Common myeloid progenitor, CD34-positive (primary cell): ENCODE measurements at regions not wholly inside any gene's neighbourhood (a gene's known extent, or its start where the extent isn't known, plus 50 kb on each side); places are given as distances from the start of the nearest gene placed in this dataset.

ENCODE experiments used
- CTCF ChIA-PET: fragments of 350-600 bp; sonication (Branson Sonifier 250); formaldehyde crosslinking; loops from one replicate; lab custom pipeline; 2021; ENCODE audit warnings: antibody characterized with exemption; lab: Charles Lee
- POLR2A ChIA-PET: fragments of 350-600 bp; sonication (Branson Sonifier 250); formaldehyde crosslinking; loops from one replicate; lab custom pipeline; 2021; ENCODE audit warnings: antibody characterized with exemption; lab: Charles Lee
- DNase-seq, 3 donors: peaks; one replicate each; pipeline versions ENCODE4 v3.0.0 to v3.0.0-alpha.2; 2013
- H3K27ac ChIP-seq, 2 experiments: 1 replicate in 1 of 2; 2 replicates in 1 of 2; pipeline ENCODE4 v1.7.0; 2013; ENCODE audit warnings: inconsistent platforms in 2 of 2, low read length in 2 of 2, mild to moderate bottlenecking in 2 of 2, low read depth in 1 of 2, moderate library complexity in 1 of 2; ENCODE audit not compliant: severe bottlenecking in 2 of 2, insufficient read depth in 1 of 2, poor library complexity in 1 of 2
- H3K27me3 ChIP-seq, 5 experiments: replicated peaks in 2 of 5; 1 replicate in 3 of 5; 2 replicates in 2 of 5; pipeline versions ENCODE4 v1.6.1 to v1.7.0; 2013; ENCODE audit warnings: low read length in 4 of 5, mild to moderate bottlenecking in 2 of 5, moderate library complexity in 2 of 5, inconsistent platforms in 1 of 5; ENCODE audit not compliant: insufficient read depth in 5 of 5, control insufficient read depth in 4 of 5
- H3K36me3 ChIP-seq, 4 experiments: 1 replicate in 2 of 4; 2 replicates in 2 of 4; pipeline versions ENCODE4 v1.6.1 to v1.7.0; 2013; ENCODE audit warnings: low read length in 3 of 4, control low read depth in 1 of 4, mild to moderate bottlenecking in 1 of 4; ENCODE audit not compliant: control insufficient read depth in 4 of 4, insufficient read depth in 4 of 4
- H3K4me1 ChIP-seq, 4 experiments: 1 replicate in 3 of 4; 2 replicates in 1 of 4; pipeline versions ENCODE4 v1.6.1 to v1.7.1; 2013; ENCODE audit warnings: low read length in 3 of 4, mild to moderate bottlenecking in 3 of 4, control low read depth in 1 of 4, inconsistent platforms in 1 of 4, moderate library complexity in 1 of 4; ENCODE audit not compliant: control insufficient read depth in 4 of 4, insufficient read depth in 4 of 4; ENCODE audit errors: control extremely low read depth in 1 of 4
- H3K4me3 ChIP-seq, 7 experiments: 1 replicate in 4 of 7; 2 replicates in 3 of 7; pipeline versions ENCODE4 v1.5.1 to v1.7.0; 2013; ENCODE audit warnings: mild to moderate bottlenecking in 7 of 7, low read length in 6 of 7, moderate library complexity in 6 of 7, inconsistent platforms in 2 of 7, low read depth in 2 of 7, control low read depth in 1 of 7; ENCODE audit not compliant: insufficient read depth in 4 of 7, control insufficient read depth in 1 of 7; ENCODE audit errors: extremely low read depth in 1 of 7
- H3K9me3 ChIP-seq, 5 experiments: 1 replicate in 4 of 5; 2 replicates in 1 of 5; pipeline versions ENCODE4 v1.6.1 to v1.7.1; 2013; ENCODE audit warnings: low read length in 4 of 5, mild to moderate bottlenecking in 2 of 5, inconsistent platforms in 1 of 5, low read depth in 1 of 5, moderate library complexity in 1 of 5; ENCODE audit not compliant: control insufficient read depth in 4 of 5, insufficient read depth in 2 of 5; ENCODE audit errors: control extremely low read depth in 1 of 5
- WGBS: methylation state at CpG from one replicate; pipeline ENCODE4 v1.1.5; 2013; ENCODE audit not compliant: insufficient coverage; 5-methylcytosine and 5-hydroxymethylcytosine counted together

GRCh38 chr12:113766131-113766878 is 199.8 kb downstream of the RBM19 start:
- H3K4me3 ChIP-seq, result no peak overlapping the region
- DNase-seq, result peak in 1 of 3 donors; percentile 4
- H3K9me3 ChIP-seq, result no peaks in the 10 kb centered on the region
- no peak overlapping the region for H3K27ac ChIP-seq
- WGBS, result 84% methylated on average over 29 of the region's 36 CpGs
- no peaks in the 10 kb centered on the region for H3K36me3 ChIP-seq
- POLR2A ChIA-PET, result no interaction called here
- no peaks in the 10 kb centered on the region for H3K4me1 ChIP-seq
- CTCF ChIA-PET, result no interaction called here
- H3K27me3 ChIP-seq, result peaks cover 2 to 44% (median 14%) of the 10 kb centered on the region in 5 experiments

DNA sequence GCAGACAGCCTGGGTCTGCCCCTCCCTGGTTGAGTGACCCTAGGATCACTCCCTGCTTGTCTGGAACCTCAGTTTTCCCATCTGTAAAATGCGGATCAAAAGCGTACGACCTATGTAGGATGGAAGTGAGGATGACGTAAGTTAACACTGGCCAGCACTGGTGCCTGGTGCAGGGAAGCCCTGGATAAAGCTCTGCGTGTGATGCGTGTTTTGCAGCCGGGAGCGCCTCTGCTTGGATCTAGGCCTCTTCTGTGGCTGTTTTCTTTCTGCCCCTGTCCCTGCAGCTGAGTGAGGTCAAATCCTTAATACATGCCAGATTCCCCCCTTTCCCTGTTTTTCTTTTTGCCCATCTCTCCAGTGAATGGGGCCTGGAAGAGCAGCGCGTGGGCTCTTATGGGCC is 201.5 kb downstream of the RBM19 start:
- Histone ChIP-seq H3K27ac (no peak overlapping the region), H3K4me1 (no peaks in the 10 kb centered on the region), H3K9me3 (no peaks in the 10 kb centered on the region), H3K27me3 (peaks cover 2 to 52% (median 14%) of the 10 kb centered on the region in 5 experiments), H3K4me3 (no peak overlapping the region), H3K36me3 (no peaks in the 10 kb centered on the region)
- ChIA-PET POLR2A (no interaction called here), CTCF (no interaction called here)
- 90% methylated on average over 10 of the region's 10 CpGs for WGBS
- no peak for DNase-seq

DNA sequence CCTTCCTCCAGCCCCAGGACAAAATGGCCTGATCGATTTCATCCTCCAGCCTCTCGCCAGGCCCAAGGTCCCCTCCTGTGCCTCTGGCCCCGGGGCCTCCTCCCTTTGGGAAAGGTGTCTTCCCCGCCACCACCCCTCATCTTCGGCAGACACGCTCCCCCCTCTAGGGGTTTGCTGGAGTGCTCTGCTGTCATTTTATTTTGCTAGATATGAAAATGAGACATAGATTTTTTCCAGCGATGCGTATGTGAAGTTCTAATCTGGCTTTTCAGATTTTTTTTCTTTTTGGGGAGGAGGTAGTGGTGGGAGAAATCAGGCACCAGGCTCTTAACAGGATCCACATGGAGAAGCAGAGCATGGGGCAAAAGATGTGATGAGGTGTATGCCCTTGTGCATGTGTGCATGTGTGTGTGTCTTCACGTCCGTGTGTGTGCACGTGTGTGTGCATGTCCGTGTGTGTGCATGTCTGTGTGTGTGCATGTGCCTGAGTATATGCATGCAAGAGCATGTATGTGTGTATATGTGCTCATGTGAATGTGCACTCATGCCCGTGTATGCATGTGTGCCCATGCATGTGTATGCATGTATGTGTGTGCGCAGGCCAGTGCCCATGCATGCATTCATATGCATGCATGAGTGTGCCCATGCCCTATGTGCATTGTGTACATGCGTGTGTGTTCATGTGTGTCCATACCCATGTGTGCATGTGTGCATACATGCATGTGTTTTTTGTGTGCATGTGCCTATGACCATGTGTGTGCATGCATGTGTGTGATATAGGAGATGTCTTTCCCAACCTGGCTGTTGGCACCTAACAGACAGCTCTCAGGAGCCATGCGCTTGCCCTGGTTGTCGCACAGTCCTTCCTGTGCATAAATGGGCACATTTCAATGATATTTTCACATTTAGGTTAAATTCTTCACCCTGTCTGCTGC is 203.0 kb downstream of the RBM19 start:
- POLR2A ChIA-PET, result no interaction called here
- Histone ChIP-seq H3K4me3 (no peak overlapping the region), H3K36me3 (no peaks in the 10 kb centered on the region), H3K27ac (no peak overlapping the region), H3K4me1 (no peaks in the 10 kb centered on the region), H3K27me3 (peaks cover 2 to 65% (median 16%) of the 10 kb centered on the region in 5 experiments), H3K9me3 (no peaks in the 10 kb centered on the region)
- 76% methylated on average over 12 of the region's 17 CpGs for WGBS
- no peak for DNase-seq
- CTCF ChIA-PET, result no interaction called here

GRCh38 chr12:113762155-113762881 is 203.8 kb downstream of the RBM19 start:
- Histone ChIP-seq H3K27me3 (peaks cover 2 to 71% (median 16%) of the 10 kb centered on the region in 5 experiments), H3K4me1 (no peaks in the 10 kb centered on the region), H3K9me3 (no peaks in the 10 kb centered on the region), H3K36me3 (no peaks in the 10 kb centered on the region), H3K27ac (no peak overlapping the region), H3K4me3 (no peak overlapping the region)
- WGBS, result 33% methylated on average over 10 of the region's 19 CpGs
- ChIA-PET POLR2A (no interaction called here), CTCF (no interaction called here)
- DNase-seq, result no peak

- no CpG with 5 or more reads among the region's 2 CpGs for WGBS
- CTCF ChIA-PET, result no interaction called here
These were observed 207.0 kb downstream of the RBM19 start for GRCh38 chr12:113759135-113759534.

GRCh38 chr12:113758165-113758924 is 207.8 kb downstream of the RBM19 start:
- no peaks in the 10 kb centered on the region for H3K9me3 ChIP-seq
- peaks cover 2 to 48% (median 10%) of the 10 kb centered on the region in 5 experiments for H3K27me3 ChIP-seq
- H3K4me3 ChIP-seq, result no peak overlapping the region
- ChIA-PET POLR2A (no interaction called here), CTCF (no interaction called here)
- no peaks in the 10 kb centered on the region for H3K4me1 ChIP-seq
- peak; percentile 37 to 59 (median 44) for DNase-seq
- no peak overlapping the region for H3K27ac ChIP-seq
- 42% methylated on average over 4 of the region's 6 CpGs for WGBS
- H3K36me3 ChIP-seq, result no peaks in the 10 kb centered on the region

More at GRCh38 chr12:113759135-113759534, 207.0 kb downstream of the RBM19 start:
- Histone ChIP-seq H3K9me3 (no peaks in the 10 kb centered on the region), H3K27me3 (peaks cover 2 to 56% (median 13%) of the 10 kb centered on the region in 5 experiments), H3K4me1 (no peaks in the 10 kb centered on the region), H3K4me3 (no peak overlapping the region), H3K27ac (no peak overlapping the region), H3K36me3 (no peaks in the 10 kb centered on the region)
- POLR2A ChIA-PET, result no interaction called here
- DNase-seq, result no peak
